ENCODE measurements at regions not wholly inside any gene's neighbourhood (a gene's known extent, or its start where the extent isn't known, plus 50 kb on each side); places are given as distances from the start of the nearest gene placed in this dataset.

DNA sequence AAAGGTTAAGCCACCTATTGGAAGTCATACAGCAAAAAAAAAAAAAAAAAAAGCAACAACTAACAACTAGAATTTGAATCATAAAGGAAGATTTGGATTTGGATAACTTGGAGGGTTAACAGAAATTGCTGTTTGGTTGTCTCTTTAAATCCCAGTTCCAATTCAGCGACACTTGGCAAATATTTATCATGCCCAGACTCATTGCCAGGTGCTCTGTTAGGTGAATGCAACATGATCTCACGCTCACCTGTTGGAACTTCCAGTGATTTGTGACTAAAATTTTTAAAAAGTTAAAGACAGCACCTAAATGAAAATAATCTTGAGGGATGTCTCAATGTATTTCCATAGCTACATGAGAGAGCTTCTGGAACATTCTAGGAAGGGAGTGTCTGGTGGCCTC is 103.7 kb downstream of the TBX3 start:
- Histone ChIP-seq H2BK20ac (ENCODE audit: low read depth, low read length, poor library complexity, severe bottlenecking) (no peak overlapping the region), H3T11ph (ENCODE audit: low read length) (no peak overlapping the region), H2AK5ac (ENCODE audit: insufficient read length, low read length) (no peak overlapping the region), H3K9me3 (ENCODE audit: control insufficient read depth, low read depth, low read length) (no peaks in the 10 kb centered on the region), H3K23me2 (ENCODE audit: insufficient read length, low read depth, low read length, poor library complexity, severe bottlenecking) (no peaks in the 10 kb centered on the region), H3K18ac (ENCODE audit: insufficient read length, low read depth, low read length) (no peak overlapping the region), H3K27me3 (ENCODE audit: insufficient read depth, low read length) (no peaks in the 10 kb centered on the region), H3K4me2 (ENCODE audit: insufficient read depth, insufficient read length, low read length) (no peak overlapping the region), H2BK12ac (ENCODE audit: insufficient read length, low read depth, low read length) (no peak overlapping the region), H4K20me1 (ENCODE audit: control insufficient read depth, insufficient read depth, insufficient read length) (no peaks in the 10 kb centered on the region), H3K9ac (ENCODE audit: extremely low read depth, insufficient read length, low read length) (no peak overlapping the region), H3K79me1 (ENCODE audit: insufficient read depth, low read depth, low read length, poor library complexity, severe bottlenecking) (no peaks in the 10 kb centered on the region), H3K4me1 (ENCODE audit: insufficient read depth, low read length) (no peaks in the 10 kb centered on the region; the same call in 1 of the 2 replicates), H3K79me2 (ENCODE audit: insufficient read depth, low read length) (no peaks in the 10 kb centered on the region), H4K8ac (replicated peaks; ENCODE audit: insufficient read length, low read depth, low read length) (no peak overlapping the region), H3K27ac (ENCODE audit: insufficient read length, low read depth, low read length) (no peak overlapping the region), H2BK15ac (ENCODE audit: low read depth, low read length) (no peak overlapping the region), H3K4ac (ENCODE audit: low read depth, low read length) (no peak overlapping the region), H2BK5ac (ENCODE audit: insufficient read length, low read length) (no peak overlapping the region), H3K14ac (ENCODE audit: insufficient read depth, low read length) (no peak overlapping the region), H4K91ac (ENCODE audit: insufficient read length, low read depth, low read length) (no peak overlapping the region), H3K23ac (ENCODE audit: insufficient read length, low read depth, low read length) (no peak overlapping the region), H2AFZ (ENCODE audit: low read length) (no peak overlapping the region), H3K56ac (ENCODE audit: insufficient read length, low read depth, low read length) (no peak overlapping the region), H2BK120ac (ENCODE audit: low read depth, low read length, poor library complexity, severe bottlenecking) (no peak overlapping the region), H4K5ac (ENCODE audit: insufficient read length, low read depth, low read length) (no peak overlapping the region)
- no peak for TF ChIP-seq CTCF (conservative IDR thresholded peaks at IDR 0.05)
- DNase-seq: no peak
- H3K4me3 Mint-ChIP-seq: no peak overlapping the region
- peaks cover 6% of the 10 kb centered on the region for H3K27me3 Mint-ChIP-seq (ENCODE audit: low read depth)
- H3K9me3 Mint-ChIP-seq: peaks cover 4 to 9% of the 10 kb centered on the region in 2 experiments; a peak in 4 of 5 replicates
- H3K4me1 Mint-ChIP-seq: 0 out of 4 replicates have a peak, but pooled peaks cover 0 to 3% of the 10 kb centered on the region in 2 experiments
- H3K27ac Mint-ChIP-seq: no peak overlapping the region
- WGBS (ENCODE audit: extremely low coverage, insufficient read length, low lambda C conversion rate): no CpG with 5 or more reads among the region's 2 CpGs
- no peaks in the 10 kb centered on the region for H3K36me3 Mint-ChIP-seq (ENCODE audit: insufficient read depth in 1 of 3, low read depth in 3 of 3)

All from H9 (cell line).